A549 (cell line): ENCODE measurements at regions not wholly inside any gene's neighbourhood (a gene's known extent, or its start where the extent isn't known, plus 50 kb on each side); places are given as distances from the start of the nearest gene placed in this dataset.

ENCODE experiments used
- BHLHE40 ChIP-seq: IDR thresholded peaks from 2 replicates; pipeline ENCODE4 v1.6.1; 2012; ENCODE audit warnings: low read depth, low read length, inconsistent platforms
- CBX2 ChIP-seq: fragments of 200-600 bp; sonication (generic); IDR thresholded peaks from 2 replicates; pipeline ENCODE4 v1.6.1; 2016; ENCODE audit warnings: low read depth, mild to moderate bottlenecking, borderline replicate concordance
- CEBPB ChIP-seq, 2 experiments: fragments of >200 bp in 1 of 2; sonication (Bioruptor Twin) in 1 of 2; formaldehyde crosslinking in 1 of 2; IDR thresholded peaks; 2 replicates each; pipeline ENCODE4 v1.6.1; 2012 to 2016
- ELK1 ChIP-seq: fragments of 150-350 bp; IDR thresholded peaks from 2 replicates; pipeline ENCODE4 v1.6.1; 2014; ENCODE audit warnings: low read depth, mild to moderate bottlenecking, low read length
- JUNB ChIP-seq: fragments of >200 bp; sonication (Bioruptor Twin); formaldehyde crosslinking; IDR thresholded peaks from 2 replicates; pipeline ENCODE4 v1.6.1; 2016
- KDM5A ChIP-seq: fragments of 200-600 bp; sonication (generic); IDR thresholded peaks from 2 replicates; pipeline ENCODE4 v1.6.1; 2016; ENCODE audit warnings: antibody characterized with exemption, mild to moderate bottlenecking
- MAX ChIP-seq: IDR thresholded peaks from 2 replicates; pipeline ENCODE4 v1.6.1; 2012
- MYC ChIP-seq: IDR thresholded peaks from 2 replicates; pipeline ENCODE4 v1.6.1; 2012; ENCODE audit warnings: mild to moderate bottlenecking, inconsistent platforms, low read length, improper control_type of control experiment, borderline replicate concordance
- POLR2A ChIP-seq: IDR thresholded peaks from 2 replicates; pipeline ENCODE4 v1.6.1; 2012; ENCODE audit warnings: mild to moderate bottlenecking, low read length
- POLR2AphosphoS2 ChIP-seq: conservative IDR thresholded peaks from 2 replicates; pipeline ENCODE4 v1.6.1; 2012; ENCODE audit warnings: low read length, improper control_type of control experiment, inconsistent platforms
- RFX5 ChIP-seq: fragments of 450-650 bp; IDR thresholded peaks from 2 replicates; pipeline ENCODE4 v1.7.1; 2014; ENCODE audit warnings: antibody characterized with exemption, mild to moderate bottlenecking, moderate library complexity
- SMC3 ChIP-seq: fragments of >200 bp; sonication (Bioruptor Twin); formaldehyde crosslinking; IDR thresholded peaks from 3 replicates; pipeline ENCODE4 v1.6.1; 2018; ENCODE audit warnings: inconsistent platforms
- TF ChIP-seq, protein P1 (sequence below): fragments of >200 bp; sonication (Bioruptor Twin); formaldehyde crosslinking; IDR thresholded peaks from 3 replicates; pipeline ENCODE4 v1.5.1; 2016
- TF ChIP-seq, protein P2 (sequence below): fragments of 200-600 bp; sonication (generic); IDR thresholded peaks from 2 replicates; pipeline ENCODE4 v1.6.1; 2016; ENCODE audit warnings: antibody characterized with exemption, mild to moderate bottlenecking, moderate library complexity

GRCh38 chr14:54335569-54336155, 61.1 kb upstream of the CDKN3 start:
- TF ChIP-seq, protein P1, sequence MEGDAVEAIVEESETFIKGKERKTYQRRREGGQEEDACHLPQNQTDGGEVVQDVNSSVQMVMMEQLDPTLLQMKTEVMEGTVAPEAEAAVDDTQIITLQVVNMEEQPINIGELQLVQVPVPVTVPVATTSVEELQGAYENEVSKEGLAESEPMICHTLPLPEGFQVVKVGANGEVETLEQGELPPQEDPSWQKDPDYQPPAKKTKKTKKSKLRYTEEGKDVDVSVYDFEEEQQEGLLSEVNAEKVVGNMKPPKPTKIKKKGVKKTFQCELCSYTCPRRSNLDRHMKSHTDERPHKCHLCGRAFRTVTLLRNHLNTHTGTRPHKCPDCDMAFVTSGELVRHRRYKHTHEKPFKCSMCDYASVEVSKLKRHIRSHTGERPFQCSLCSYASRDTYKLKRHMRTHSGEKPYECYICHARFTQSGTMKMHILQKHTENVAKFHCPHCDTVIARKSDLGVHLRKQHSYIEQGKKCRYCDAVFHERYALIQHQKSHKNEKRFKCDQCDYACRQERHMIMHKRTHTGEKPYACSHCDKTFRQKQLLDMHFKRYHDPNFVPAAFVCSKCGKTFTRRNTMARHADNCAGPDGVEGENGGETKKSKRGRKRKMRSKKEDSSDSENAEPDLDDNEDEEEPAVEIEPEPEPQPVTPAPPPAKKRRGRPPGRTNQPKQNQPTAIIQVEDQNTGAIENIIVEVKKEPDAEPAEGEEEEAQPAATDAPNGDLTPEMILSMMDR = no peak
- TF ChIP-seq POLR2AphosphoS2 = no peak
- no peak for TF ChIP-seq POLR2A
- no peak for TF ChIP-seq BHLHE40
- TF ChIP-seq MAX = no peak
- no peak for TF ChIP-seq KDM5A
- no peak for TF ChIP-seq CEBPB (IDR thresholded peaks at IDR 0.05)
- no peak for TF ChIP-seq RFX5
- no peak for TF ChIP-seq MYC
- no peak for TF ChIP-seq ELK1
- TF ChIP-seq SMC3 = no peak
- no peak for TF ChIP-seq CBX2
- no peak for TF ChIP-seq JUNB
- TF ChIP-seq, protein P2, sequence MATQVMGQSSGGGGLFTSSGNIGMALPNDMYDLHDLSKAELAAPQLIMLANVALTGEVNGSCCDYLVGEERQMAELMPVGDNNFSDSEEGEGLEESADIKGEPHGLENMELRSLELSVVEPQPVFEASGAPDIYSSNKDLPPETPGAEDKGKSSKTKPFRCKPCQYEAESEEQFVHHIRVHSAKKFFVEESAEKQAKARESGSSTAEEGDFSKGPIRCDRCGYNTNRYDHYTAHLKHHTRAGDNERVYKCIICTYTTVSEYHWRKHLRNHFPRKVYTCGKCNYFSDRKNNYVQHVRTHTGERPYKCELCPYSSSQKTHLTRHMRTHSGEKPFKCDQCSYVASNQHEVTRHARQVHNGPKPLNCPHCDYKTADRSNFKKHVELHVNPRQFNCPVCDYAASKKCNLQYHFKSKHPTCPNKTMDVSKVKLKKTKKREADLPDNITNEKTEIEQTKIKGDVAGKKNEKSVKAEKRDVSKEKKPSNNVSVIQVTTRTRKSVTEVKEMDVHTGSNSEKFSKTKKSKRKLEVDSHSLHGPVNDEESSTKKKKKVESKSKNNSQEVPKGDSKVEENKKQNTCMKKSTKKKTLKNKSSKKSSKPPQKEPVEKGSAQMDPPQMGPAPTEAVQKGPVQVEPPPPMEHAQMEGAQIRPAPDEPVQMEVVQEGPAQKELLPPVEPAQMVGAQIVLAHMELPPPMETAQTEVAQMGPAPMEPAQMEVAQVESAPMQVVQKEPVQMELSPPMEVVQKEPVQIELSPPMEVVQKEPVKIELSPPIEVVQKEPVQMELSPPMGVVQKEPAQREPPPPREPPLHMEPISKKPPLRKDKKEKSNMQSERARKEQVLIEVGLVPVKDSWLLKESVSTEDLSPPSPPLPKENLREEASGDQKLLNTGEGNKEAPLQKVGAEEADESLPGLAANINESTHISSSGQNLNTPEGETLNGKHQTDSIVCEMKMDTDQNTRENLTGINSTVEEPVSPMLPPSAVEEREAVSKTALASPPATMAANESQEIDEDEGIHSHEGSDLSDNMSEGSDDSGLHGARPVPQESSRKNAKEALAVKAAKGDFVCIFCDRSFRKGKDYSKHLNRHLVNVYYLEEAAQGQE = no peak
